Activated naive CD8-positive, alpha-beta T cell treated with anti-CD3 and anti-CD28 coated beads, Interleukin-2, amount 10 ng/mL, durations not matched to agents 7 days and 5 days (primary cell): ENCODE measurements at regions not wholly inside any gene's neighbourhood (a gene's known extent, or its start where the extent isn't known, plus 50 kb on each side); places are given as distances from the start of the nearest gene placed in this dataset.

Source experiments
- ATAC-seq: fragments of 150-1000 bp; cut with Tn5 transposase; one replicate; pipeline ENCODE4 v1.10.0; 2021; ENCODE audit warnings: low read depth, moderate library complexity
- POLR2A ChIA-PET: fragments of 350-600 bp; sonication (Branson Sonifier 250); formaldehyde crosslinking; loops from one replicate; lab custom pipeline; 2021; ENCODE audit warnings: antibody characterized with exemption; lab: Charles Lee
- DNase-seq: peaks from one replicate; pipeline ENCODE4 v3.0.0; 2021
- H3K27ac Mint-ChIP-seq: one replicate; pipeline ENCODE4 v1.8.0; 2022; ENCODE audit warnings: mild to moderate bottlenecking, mixed read lengths
- H3K27me3 Mint-ChIP-seq: one replicate; pipeline ENCODE4 v1.8.0; 2022; ENCODE audit warnings: mild to moderate bottlenecking, moderate library complexity, mixed read lengths
- H3K36me3 Mint-ChIP-seq: one replicate; pipeline ENCODE4 v1.8.0; 2021; ENCODE audit warnings: mild to moderate bottlenecking, mixed read lengths
- H3K4me1 Mint-ChIP-seq: one replicate; pipeline ENCODE4 v1.8.0; 2021; ENCODE audit warnings: mixed read lengths
- H3K4me3 Mint-ChIP-seq: one replicate; pipeline ENCODE4 v1.8.0; 2022; ENCODE audit warnings: mild to moderate bottlenecking, moderate library complexity, mixed read lengths
- H3K9me3 Mint-ChIP-seq: one replicate; pipeline ENCODE4 v1.8.0; 2021; ENCODE audit warnings: mixed read lengths

GRCh38 chr16:86317813-86318650 lies 192.3 kb upstream of the FOXF1 start:
- Mint-ChIP-seq H3K27ac (no peak overlapping the region), H3K4me3 (no peak overlapping the region), H3K9me3 (no peaks in the 10 kb centered on the region), H3K4me1 (no peaks in the 10 kb centered on the region), H3K36me3 (no peaks in the 10 kb centered on the region), H3K27me3 (peaks cover 2% of the 10 kb centered on the region)
- peak; percentile 32 for DNase-seq
- POLR2A ChIA-PET, result no interaction called here
- peak; percentile 18 for ATAC-seq

- POLR2A ChIA-PET, result no interaction called here
- Mint-ChIP-seq H3K36me3 (no peaks in the 10 kb centered on the region), H3K4me1 (no peaks in the 10 kb centered on the region), H3K4me3 (no peak overlapping the region), H3K27ac (no peak overlapping the region), H3K9me3 (no peaks in the 10 kb centered on the region), H3K27me3 (peaks cover 2% of the 10 kb centered on the region)
- no peak for ATAC-seq
- no peak for DNase-seq
Observed at GRCh38 chr16:86319585-86320236, 190.6 kb upstream of the FOXF1 start.

- ATAC-seq, result no peak
- Mint-ChIP-seq H3K36me3 (no peaks in the 10 kb centered on the region), H3K4me1 (no peaks in the 10 kb centered on the region), H3K27ac (no peak overlapping the region), H3K9me3 (no peaks in the 10 kb centered on the region), H3K27me3 (peaks cover 2% of the 10 kb centered on the region), H3K4me3 (no peak overlapping the region)
- no peak for DNase-seq
- POLR2A ChIA-PET, result no interaction called here
Observed at GRCh38 chr16:86320237-86320595, 190.1 kb upstream of the FOXF1 start.

- no peak for ATAC-seq
- Mint-ChIP-seq H3K27me3 (peaks cover 2% of the 10 kb centered on the region), H3K27ac (no peak overlapping the region), H3K36me3 (no peaks in the 10 kb centered on the region), H3K4me3 (no peak overlapping the region), H3K4me1 (no peaks in the 10 kb centered on the region), H3K9me3 (peaks cover 1% of the 10 kb centered on the region)
- DNase-seq, result no peak
- POLR2A ChIA-PET, result no interaction called here
Observed at GRCh38 chr16:86321491-86321890, 188.8 kb upstream of the FOXF1 start.

GRCh38 chr16:86322283-86322682 lies 188.0 kb upstream of the FOXF1 start:
- POLR2A ChIA-PET, result no interaction called here
- H3K27ac Mint-ChIP-seq, result no peak overlapping the region
- no peaks in the 10 kb centered on the region for H3K36me3 Mint-ChIP-seq
- no peaks in the 10 kb centered on the region for H3K4me1 Mint-ChIP-seq
- no peak overlapping the region for H3K4me3 Mint-ChIP-seq
- peaks cover 2% of the 10 kb centered on the region for H3K27me3 Mint-ChIP-seq
- DNase-seq (no peak), ATAC-seq (no peak)
- H3K9me3 Mint-ChIP-seq, result peaks cover 1% of the 10 kb centered on the region

- no peaks in the 10 kb centered on the region for H3K36me3 Mint-ChIP-seq
- DNase-seq (no peak), ATAC-seq (no peak)
- H3K27ac Mint-ChIP-seq, result no peak overlapping the region
- peaks cover 1% of the 10 kb centered on the region for H3K9me3 Mint-ChIP-seq
- H3K4me3 Mint-ChIP-seq, result no peak overlapping the region
- POLR2A ChIA-PET, result no interaction called here
- peaks cover 3% of the 10 kb centered on the region for H3K27me3 Mint-ChIP-seq
- H3K4me1 Mint-ChIP-seq, result no peaks in the 10 kb centered on the region
Observed at GRCh38 chr16:86322806-86323205, 187.5 kb upstream of the FOXF1 start.

- DNase-seq, result no peak
- POLR2A ChIA-PET, result no interaction called here
- H3K9me3 Mint-ChIP-seq, result peaks cover 1% of the 10 kb centered on the region
- no peak overlapping the region for H3K27ac Mint-ChIP-seq
- H3K27me3 Mint-ChIP-seq, result peaks cover 7% of the 10 kb centered on the region
- no peak for ATAC-seq
- H3K4me3 Mint-ChIP-seq, result no peak overlapping the region
- H3K36me3 Mint-ChIP-seq, result no peaks in the 10 kb centered on the region
- no peaks in the 10 kb centered on the region for H3K4me1 Mint-ChIP-seq
Observed at GRCh38 chr16:86324320-86324719, 186.0 kb upstream of the FOXF1 start.

- ATAC-seq (no peak), DNase-seq (no peak)
- Mint-ChIP-seq H3K4me1 (no peaks in the 10 kb centered on the region), H3K36me3 (no peaks in the 10 kb centered on the region), H3K27me3 (peaks cover 7% of the 10 kb centered on the region), H3K9me3 (peaks cover 1% of the 10 kb centered on the region), H3K27ac (no peak overlapping the region), H3K4me3 (no peak overlapping the region)
- POLR2A ChIA-PET, result no interaction called here
Observed at GRCh38 chr16:86325360-86325759, 185.0 kb upstream of the FOXF1 start.

- Mint-ChIP-seq H3K27me3 (peaks cover 8% of the 10 kb centered on the region), H3K4me1 (no peaks in the 10 kb centered on the region), H3K4me3 (no peak overlapping the region), H3K9me3 (peaks cover 1% of the 10 kb centered on the region), H3K27ac (no peak overlapping the region), H3K36me3 (no peaks in the 10 kb centered on the region)
- ATAC-seq, result no peak
- POLR2A ChIA-PET, result no interaction called here
- DNase-seq, result no peak
Observed at GRCh38 chr16:86325895-86326294, 184.4 kb upstream of the FOXF1 start.

GRCh38 chr16:86327321-86327720 lies 183.0 kb upstream of the FOXF1 start:
- H3K4me1 Mint-ChIP-seq, result no peaks in the 10 kb centered on the region
- H3K27ac Mint-ChIP-seq, result no peak overlapping the region
- DNase-seq, result no peak
- ATAC-seq, result no peak
- H3K36me3 Mint-ChIP-seq, result no peaks in the 10 kb centered on the region
- H3K27me3 Mint-ChIP-seq, result peaks cover 11% of the 10 kb centered on the region
- POLR2A ChIA-PET, result no interaction called here
- H3K9me3 Mint-ChIP-seq, result peaks cover 1% of the 10 kb centered on the region
- no peak overlapping the region for H3K4me3 Mint-ChIP-seq

- POLR2A ChIA-PET, result no interaction called here
- Mint-ChIP-seq H3K9me3 (peaks cover under 1% of the 10 kb centered on the region), H3K27ac (no peak overlapping the region), H3K4me1 (no peaks in the 10 kb centered on the region), H3K36me3 (no peaks in the 10 kb centered on the region), H3K4me3 (no peak overlapping the region), H3K27me3 (peaks cover 14% of the 10 kb centered on the region)
- no peak for DNase-seq
- ATAC-seq, result no peak
Observed at GRCh38 chr16:86330906-86331305, 179.4 kb upstream of the FOXF1 start.

- Mint-ChIP-seq H3K9me3 (no peaks in the 10 kb centered on the region), H3K4me3 (no peak overlapping the region), H3K27me3 (peaks cover 8% of the 10 kb centered on the region), H3K27ac (no peak overlapping the region), H3K4me1 (no peaks in the 10 kb centered on the region), H3K36me3 (no peaks in the 10 kb centered on the region)
- POLR2A ChIA-PET, result no interaction called here
- DNase-seq, result no peak
- no peak for ATAC-seq
Observed at GRCh38 chr16:86334079-86334635, 176.2 kb upstream of the FOXF1 start.

- Mint-ChIP-seq H3K36me3 (no peaks in the 10 kb centered on the region), H3K27ac (no peak overlapping the region), H3K4me3 (no peak overlapping the region), H3K4me1 (no peaks in the 10 kb centered on the region), H3K9me3 (no peaks in the 10 kb centered on the region), H3K27me3 (peaks cover 8% of the 10 kb centered on the region)
- POLR2A ChIA-PET, result no interaction called here
- no peak for DNase-seq
- ATAC-seq, result no peak
Observed at GRCh38 chr16:86335266-86336172, 174.8 kb upstream of the FOXF1 start.
